ENCODE measurements at regions not wholly inside any gene's neighbourhood (a gene's known extent, or its start where the extent isn't known, plus 50 kb on each side); places are given as distances from the start of the nearest gene placed in this dataset.
A peak's percentile ranks its signal among the peaks of the same experiment; 100 is the strongest.
"Not testable (repeated sequence)": the region's sequence is repeated elsewhere in the genome, so short reads cannot be mapped to it uniquely, and the experiment has no call there.

GRCh38 chr1:86633306-86633838 lies 71.0 kb upstream of the SH3GLB1 start:
- not testable (repeated sequence) for DNase-seq

DNA sequence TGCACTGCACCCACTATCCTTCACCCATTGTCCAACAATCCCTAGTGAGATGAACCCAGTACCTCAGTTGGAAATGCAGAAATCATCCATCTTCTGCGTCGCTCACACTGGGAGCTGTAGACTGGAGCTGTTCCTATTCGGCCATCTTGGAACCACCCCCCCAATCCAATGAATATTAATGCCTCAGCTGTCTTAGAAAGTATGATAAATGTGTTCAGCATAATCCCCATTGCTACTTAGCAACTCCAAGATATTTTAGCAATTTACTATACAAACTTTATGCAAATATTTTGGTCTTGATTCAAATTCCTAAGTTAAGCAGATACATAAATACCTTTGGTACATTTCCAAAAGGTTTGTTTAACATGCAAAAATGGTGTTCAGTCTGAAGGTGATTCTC lies 70.5 kb upstream of the SH3GLB1 start:
- DNase-seq: no peak

DNA sequence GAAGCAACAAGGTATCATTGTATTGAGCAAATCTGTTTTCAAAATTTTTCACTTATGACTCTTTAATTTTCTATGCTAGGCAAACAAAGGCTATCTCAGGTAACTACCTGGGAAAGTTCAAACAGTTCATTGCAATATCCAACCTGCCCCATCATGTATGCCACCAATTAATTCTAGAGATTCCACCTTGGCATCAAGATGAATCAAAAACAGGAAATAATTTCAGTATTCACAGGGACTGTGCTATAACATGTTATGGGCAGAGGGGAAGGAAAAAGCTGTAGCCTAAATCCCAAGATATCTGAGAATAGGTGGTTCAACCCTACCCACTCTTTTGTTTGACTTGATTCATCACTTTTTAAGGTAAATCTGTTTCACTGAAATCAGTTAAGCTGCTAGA lies 67.5 kb upstream of the SH3GLB1 start:
- no peak for DNase-seq

DNA sequence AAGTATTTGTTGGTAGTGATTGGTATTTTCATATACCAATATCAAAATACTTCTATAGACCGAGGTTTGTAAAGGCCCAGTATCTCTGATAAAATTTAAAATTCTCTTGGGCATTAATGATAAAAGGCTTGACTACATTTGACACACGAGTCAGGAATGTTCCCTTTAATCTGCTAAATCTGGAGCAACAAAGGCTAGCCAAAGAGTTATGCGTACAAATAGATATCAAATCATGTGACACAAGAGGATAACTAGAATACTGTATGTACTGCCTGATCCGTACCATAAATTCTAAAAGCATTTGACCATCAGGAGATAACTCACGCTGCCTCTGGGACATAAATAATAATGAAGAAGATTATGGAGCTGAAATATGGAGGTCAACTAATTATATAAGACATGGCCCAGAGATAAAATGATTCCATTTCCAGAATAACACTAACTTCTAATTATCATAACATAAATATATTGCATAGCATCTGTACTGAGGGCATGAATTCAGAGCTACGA lies 64.2 kb upstream of the SH3GLB1 start:
- no peak for DNase-seq

DNA sequence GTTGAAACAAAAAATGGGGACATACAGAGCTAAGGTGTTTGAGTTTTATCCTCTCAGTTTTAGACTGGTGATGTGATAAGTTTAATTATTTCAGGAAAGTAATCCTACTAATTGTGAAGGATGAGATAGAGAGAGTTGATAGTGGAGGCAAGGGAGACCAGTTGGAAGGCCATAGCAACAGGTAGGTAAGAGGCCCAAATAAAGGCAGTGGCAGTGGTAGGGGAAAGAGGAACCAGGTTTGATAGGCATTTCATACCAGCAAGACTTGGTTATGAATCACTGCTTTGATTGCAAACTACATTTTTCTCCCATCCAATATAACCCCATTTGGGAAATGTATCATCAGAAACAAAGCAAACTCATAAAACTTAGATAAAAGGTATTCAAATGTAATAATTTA lies 63.1 kb upstream of the SH3GLB1 start:
- DNase-seq: no peak

GRCh38 chr1:86644655-86645054 lies 59.7 kb upstream of the SH3GLB1 start:
- not testable (repeated sequence) for DNase-seq

GRCh38 chr1:86645851-86646250 lies 58.5 kb upstream of the SH3GLB1 start:
- no peak for DNase-seq

GRCh38 chr1:86646256-86646655 lies 58.1 kb upstream of the SH3GLB1 start:
- DNase-seq: no peak

DNA sequence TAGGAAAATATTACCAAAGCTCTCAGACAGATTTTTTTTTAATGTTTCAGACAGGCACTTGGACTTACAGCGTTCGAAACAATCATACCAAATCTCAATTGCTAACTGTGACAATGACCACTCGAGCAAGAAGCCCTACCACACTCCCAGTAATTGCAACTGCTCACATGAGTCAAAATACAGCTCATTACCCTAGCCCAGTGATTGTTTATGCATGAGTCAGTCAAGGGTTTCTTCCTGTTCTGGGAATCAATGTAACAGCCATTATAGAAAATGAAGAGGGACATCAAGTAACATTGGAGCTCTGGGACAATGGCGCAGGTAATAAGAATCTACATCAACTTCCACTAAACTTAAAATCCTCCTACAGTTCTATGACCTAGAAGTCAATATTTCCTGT lies 56.1 kb upstream of the SH3GLB1 start:
- peak; percentile 40 for DNase-seq

DNA sequence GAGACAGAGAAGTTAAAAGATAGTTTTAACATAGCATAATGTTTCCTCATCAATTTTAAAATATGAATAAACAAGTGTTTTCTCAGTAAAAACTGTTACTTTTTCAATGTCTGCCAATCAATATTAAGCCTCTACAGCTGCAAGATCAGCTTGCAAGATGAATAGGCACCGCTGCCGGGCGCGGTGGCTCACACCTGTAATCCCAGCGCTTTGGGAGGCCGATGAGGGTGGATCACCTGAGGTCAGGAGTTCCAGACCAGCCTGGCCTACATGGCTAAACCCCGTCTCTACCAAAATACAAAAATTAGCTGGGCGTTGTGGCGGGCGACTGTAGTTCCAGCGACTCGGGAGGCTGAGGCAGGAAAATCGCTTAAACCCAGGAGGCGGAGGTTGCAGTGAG lies 54.8 kb upstream of the SH3GLB1 start:
- DNase-seq: no peak

GRCh38 chr1:86650065-86650464 lies 54.3 kb upstream of the SH3GLB1 start:
- no peak for DNase-seq
